PC-9 (cell line): ENCODE measurements at regions not wholly inside any gene's neighbourhood (a gene's known extent, or its start where the extent isn't known, plus 50 kb on each side); places are given as distances from the start of the nearest gene placed in this dataset.

Experiments
- EZH2 ChIP-seq: fragments of 200-600 bp; sonication (generic); IDR thresholded peaks from 2 replicates; pipeline ENCODE4 v1.8.0; 2017; ENCODE audit warnings: antibody characterized with exemption, low read depth
- TF ChIP-seq, protein P1 (sequence below): fragments of 200-600 bp; sonication (generic); conservative IDR thresholded peaks from 2 replicates; pipeline ENCODE4 v1.6.1; 2017; ENCODE audit warnings: mixed run types, antibody characterized with exemption, mild to moderate bottlenecking, moderate library complexity

GRCh38 chr4:160159457-160159856, 1056.6 kb downstream of the RAPGEF2 start:
- TF ChIP-seq, protein P1, sequence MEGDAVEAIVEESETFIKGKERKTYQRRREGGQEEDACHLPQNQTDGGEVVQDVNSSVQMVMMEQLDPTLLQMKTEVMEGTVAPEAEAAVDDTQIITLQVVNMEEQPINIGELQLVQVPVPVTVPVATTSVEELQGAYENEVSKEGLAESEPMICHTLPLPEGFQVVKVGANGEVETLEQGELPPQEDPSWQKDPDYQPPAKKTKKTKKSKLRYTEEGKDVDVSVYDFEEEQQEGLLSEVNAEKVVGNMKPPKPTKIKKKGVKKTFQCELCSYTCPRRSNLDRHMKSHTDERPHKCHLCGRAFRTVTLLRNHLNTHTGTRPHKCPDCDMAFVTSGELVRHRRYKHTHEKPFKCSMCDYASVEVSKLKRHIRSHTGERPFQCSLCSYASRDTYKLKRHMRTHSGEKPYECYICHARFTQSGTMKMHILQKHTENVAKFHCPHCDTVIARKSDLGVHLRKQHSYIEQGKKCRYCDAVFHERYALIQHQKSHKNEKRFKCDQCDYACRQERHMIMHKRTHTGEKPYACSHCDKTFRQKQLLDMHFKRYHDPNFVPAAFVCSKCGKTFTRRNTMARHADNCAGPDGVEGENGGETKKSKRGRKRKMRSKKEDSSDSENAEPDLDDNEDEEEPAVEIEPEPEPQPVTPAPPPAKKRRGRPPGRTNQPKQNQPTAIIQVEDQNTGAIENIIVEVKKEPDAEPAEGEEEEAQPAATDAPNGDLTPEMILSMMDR: no peak
- TF ChIP-seq EZH2: no peak
